ENCODE measurements at regions not wholly inside any gene's neighbourhood (a gene's known extent, or its start where the extent isn't known, plus 50 kb on each side); places are given as distances from the start of the nearest gene placed in this dataset.

DNA sequence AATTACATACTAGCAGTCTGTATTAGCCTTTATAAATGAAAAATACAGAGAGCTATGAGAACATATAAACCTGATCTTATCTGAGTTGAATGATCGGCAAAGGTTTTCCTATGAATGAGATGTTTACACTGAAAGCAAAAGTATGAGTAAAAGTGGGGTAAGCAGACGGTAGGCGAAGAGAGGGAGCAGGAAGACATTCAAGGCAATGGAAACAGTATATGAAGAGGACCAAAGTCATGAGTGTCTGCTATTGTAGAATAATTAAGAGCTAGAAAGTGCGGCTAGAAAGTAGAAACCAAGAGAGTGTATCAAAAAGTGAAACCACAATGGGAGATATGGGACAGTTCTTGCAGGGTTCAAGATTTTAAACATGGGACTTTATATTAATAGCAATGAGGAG lies 67.0 kb upstream of the TMLHE start:
- TF ChIP-seq EZH2 (IDR thresholded peaks at IDR 0.05; ENCODE audit: borderline replicate concordance, insufficient read depth, low read length, poor library complexity, severe bottlenecking) = no peak
- TF ChIP-seq MXI1 (conservative IDR thresholded peaks at IDR 0.05; ENCODE audit: poor library complexity, severe bottlenecking) = no peak
- no peak for TF ChIP-seq TAF1 (IDR thresholded peaks at IDR 0.05; ENCODE audit: low read depth)
- no peak for TF ChIP-seq SMC3 (conservative IDR thresholded peaks at IDR 0.05; ENCODE audit: poor library complexity)
- TF ChIP-seq, protein P1, sequence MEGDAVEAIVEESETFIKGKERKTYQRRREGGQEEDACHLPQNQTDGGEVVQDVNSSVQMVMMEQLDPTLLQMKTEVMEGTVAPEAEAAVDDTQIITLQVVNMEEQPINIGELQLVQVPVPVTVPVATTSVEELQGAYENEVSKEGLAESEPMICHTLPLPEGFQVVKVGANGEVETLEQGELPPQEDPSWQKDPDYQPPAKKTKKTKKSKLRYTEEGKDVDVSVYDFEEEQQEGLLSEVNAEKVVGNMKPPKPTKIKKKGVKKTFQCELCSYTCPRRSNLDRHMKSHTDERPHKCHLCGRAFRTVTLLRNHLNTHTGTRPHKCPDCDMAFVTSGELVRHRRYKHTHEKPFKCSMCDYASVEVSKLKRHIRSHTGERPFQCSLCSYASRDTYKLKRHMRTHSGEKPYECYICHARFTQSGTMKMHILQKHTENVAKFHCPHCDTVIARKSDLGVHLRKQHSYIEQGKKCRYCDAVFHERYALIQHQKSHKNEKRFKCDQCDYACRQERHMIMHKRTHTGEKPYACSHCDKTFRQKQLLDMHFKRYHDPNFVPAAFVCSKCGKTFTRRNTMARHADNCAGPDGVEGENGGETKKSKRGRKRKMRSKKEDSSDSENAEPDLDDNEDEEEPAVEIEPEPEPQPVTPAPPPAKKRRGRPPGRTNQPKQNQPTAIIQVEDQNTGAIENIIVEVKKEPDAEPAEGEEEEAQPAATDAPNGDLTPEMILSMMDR (IDR thresholded peaks at IDR 0.05; ENCODE audit: poor library complexity, severe bottlenecking) = no peak
- TF ChIP-seq RAD21 (conservative IDR thresholded peaks at IDR 0.05) = no peak
- TF ChIP-seq REST (IDR thresholded peaks at IDR 0.05; ENCODE audit: borderline replicate concordance) = no peak
- TF ChIP-seq EP300 (conservative IDR thresholded peaks at IDR 0.05; ENCODE audit: poor library complexity, severe bottlenecking) = no peak
- no peak for TF ChIP-seq POLR2AphosphoS5 (IDR thresholded peaks at IDR 0.05)
- no peaks in the 10 kb centered on the region for H3K79me2 ChIP-seq (replicated peaks; ENCODE audit: insufficient read depth, low read length)
- no peak overlapping the region for H3K27ac ChIP-seq (ENCODE audit: low read length)
- no peaks in the 10 kb centered on the region for H3K27me3 ChIP-seq (ENCODE audit: insufficient read depth, low read depth, low read length)
- H2AFZ ChIP-seq (ENCODE audit: low read depth, low read length) = no peak overlapping the region
- H4K20me1 ChIP-seq (ENCODE audit: insufficient read depth) = no peaks in the 10 kb centered on the region
- no peak overlapping the region for H3K4me2 ChIP-seq (ENCODE audit: low read length)
- no peaks in the 10 kb centered on the region for H3F3A ChIP-seq (ENCODE audit: insufficient read depth, low read length, poor library complexity, severe bottlenecking)
- no peaks in the 10 kb centered on the region for H3K36me3 ChIP-seq (ENCODE audit: insufficient read depth, low read length)
- H3K9me2 ChIP-seq (ENCODE audit: insufficient read depth, low read length) = no peaks in the 10 kb centered on the region
- H3K9ac ChIP-seq (ENCODE audit: low read length) = no peak overlapping the region
- H3K9me3 ChIP-seq (ENCODE audit: low read length) = no peaks in the 10 kb centered on the region
- no peak overlapping the region for H3K4me3 ChIP-seq (ENCODE audit: low read length)

DNA sequence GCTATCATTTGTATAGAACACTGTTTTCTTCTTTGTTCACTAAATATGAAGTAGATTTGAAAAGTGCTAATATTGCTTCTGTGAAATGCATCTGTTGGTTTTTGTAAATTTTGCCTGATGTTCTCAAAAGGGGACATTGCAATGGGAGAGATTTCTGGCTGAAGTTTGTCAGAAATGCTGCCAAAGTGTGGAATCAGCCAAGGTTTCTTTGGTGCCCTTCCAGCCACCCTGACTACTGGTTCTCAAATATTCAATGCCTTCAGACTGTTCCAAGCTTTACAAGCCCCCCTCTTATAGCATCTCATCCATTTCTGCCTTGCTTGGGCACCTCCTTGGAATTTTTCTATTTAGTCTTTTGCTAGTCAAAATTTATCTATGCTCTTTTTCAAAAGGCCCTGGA lies 60.6 kb upstream of the TMLHE start:
- TF ChIP-seq TAF1 (IDR thresholded peaks at IDR 0.05; ENCODE audit: low read depth) = no peak
- no peak for TF ChIP-seq EZH2 (IDR thresholded peaks at IDR 0.05; ENCODE audit: borderline replicate concordance, insufficient read depth, low read length, poor library complexity, severe bottlenecking)
- TF ChIP-seq, protein P1 (IDR thresholded peaks at IDR 0.05; ENCODE audit: poor library complexity, severe bottlenecking) = no peak
- TF ChIP-seq EP300 (conservative IDR thresholded peaks at IDR 0.05; ENCODE audit: poor library complexity, severe bottlenecking) = no peak
- no peak for TF ChIP-seq REST (IDR thresholded peaks at IDR 0.05; ENCODE audit: borderline replicate concordance)
- TF ChIP-seq POLR2AphosphoS5 (IDR thresholded peaks at IDR 0.05) = no peak
- no peak for TF ChIP-seq MXI1 (conservative IDR thresholded peaks at IDR 0.05; ENCODE audit: poor library complexity, severe bottlenecking)
- no peak for TF ChIP-seq RAD21 (conservative IDR thresholded peaks at IDR 0.05)
- TF ChIP-seq SMC3 (conservative IDR thresholded peaks at IDR 0.05; ENCODE audit: poor library complexity) = no peak
- no peaks in the 10 kb centered on the region for H3F3A ChIP-seq (ENCODE audit: insufficient read depth, low read length, poor library complexity, severe bottlenecking)
- no peaks in the 10 kb centered on the region for H3K27me3 ChIP-seq (ENCODE audit: insufficient read depth, low read depth, low read length)
- H3K36me3 ChIP-seq (ENCODE audit: insufficient read depth, low read length) = no peaks in the 10 kb centered on the region
- no peak overlapping the region for H3K4me2 ChIP-seq (ENCODE audit: low read length)
- no peak overlapping the region for H2AFZ ChIP-seq (ENCODE audit: low read depth, low read length)
- H3K9me2 ChIP-seq (ENCODE audit: insufficient read depth, low read length) = no peaks in the 10 kb centered on the region
- no peak overlapping the region for H3K9ac ChIP-seq (ENCODE audit: low read length)
- H3K79me2 ChIP-seq (replicated peaks; ENCODE audit: insufficient read depth, low read length) = no peaks in the 10 kb centered on the region
- H3K4me3 ChIP-seq (ENCODE audit: low read length) = no peak overlapping the region
- H3K27ac ChIP-seq (ENCODE audit: low read length) = no peak overlapping the region
- H3K9me3 ChIP-seq (ENCODE audit: low read length) = no peaks in the 10 kb centered on the region
- no peaks in the 10 kb centered on the region for H4K20me1 ChIP-seq (ENCODE audit: insufficient read depth)
